Hippocampal formation (tissue), 2 donors: ENCODE measurements at regions not wholly inside any gene's neighbourhood (a gene's known extent, or its start where the extent isn't known, plus 50 kb on each side); places are given as distances from the start of the nearest gene placed in this dataset.

Experiments used
- DNase-seq, 2 donors: peaks; one replicate each; lab custom pipeline; 2025; lab: John Stamatoyannopoulos, UW

DNA sequence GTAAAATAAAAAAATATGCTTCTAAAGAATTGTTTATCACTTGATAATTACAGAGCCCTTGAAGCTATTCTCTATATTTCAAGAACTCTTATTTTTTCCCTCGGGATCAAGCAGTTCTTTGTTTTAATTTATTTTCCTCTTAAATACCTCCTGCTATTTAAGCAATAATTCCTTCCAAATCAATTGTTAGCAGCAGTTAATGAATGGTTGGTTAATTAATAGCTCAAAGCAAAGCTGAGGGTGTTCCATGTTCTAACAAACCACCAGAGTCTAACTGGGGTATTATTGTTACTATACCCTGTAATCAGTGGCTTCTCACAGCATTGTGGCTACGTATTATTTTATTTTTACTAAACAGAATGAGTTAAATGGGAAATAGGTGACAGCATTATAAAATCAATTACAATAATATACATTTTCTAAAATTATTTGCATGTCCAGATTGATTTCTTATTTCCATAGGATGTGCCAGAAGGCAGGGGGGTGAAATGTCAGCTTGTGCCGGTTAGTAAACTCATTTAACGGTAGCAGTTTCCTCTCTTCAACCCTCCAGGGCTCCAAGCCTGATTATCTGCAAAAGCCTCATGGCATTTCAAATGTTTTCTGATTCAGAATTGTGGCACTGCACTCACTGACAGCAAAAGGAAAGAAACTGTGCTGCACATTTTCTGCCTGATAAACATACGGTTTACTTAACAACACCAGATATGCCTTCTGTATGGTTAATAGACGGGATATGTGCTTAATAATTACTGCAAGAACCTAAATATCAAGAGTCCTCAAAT is 286.9 kb upstream of the EMCN start:
- DNase-seq, result no peak

DNA sequence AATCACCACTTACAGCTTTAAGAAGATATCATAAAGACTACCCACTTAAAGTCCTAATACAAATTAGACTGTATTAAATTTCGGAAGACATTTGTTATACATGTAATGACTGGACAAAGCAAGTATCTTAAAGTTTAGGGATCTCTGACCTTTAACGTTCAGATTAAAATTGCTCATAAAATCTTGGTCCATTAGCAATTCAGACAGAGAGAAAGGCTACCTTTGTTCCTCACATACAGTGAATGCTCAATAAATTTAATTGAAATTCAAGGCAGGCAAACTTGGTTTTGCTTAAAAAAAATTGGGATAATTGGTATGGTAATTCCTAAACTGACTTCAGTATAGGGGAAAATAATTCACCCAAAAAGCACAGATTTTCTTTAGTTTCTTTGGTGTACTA is 285.9 kb upstream of the EMCN start:
- DNase-seq, result no peak

DNA sequence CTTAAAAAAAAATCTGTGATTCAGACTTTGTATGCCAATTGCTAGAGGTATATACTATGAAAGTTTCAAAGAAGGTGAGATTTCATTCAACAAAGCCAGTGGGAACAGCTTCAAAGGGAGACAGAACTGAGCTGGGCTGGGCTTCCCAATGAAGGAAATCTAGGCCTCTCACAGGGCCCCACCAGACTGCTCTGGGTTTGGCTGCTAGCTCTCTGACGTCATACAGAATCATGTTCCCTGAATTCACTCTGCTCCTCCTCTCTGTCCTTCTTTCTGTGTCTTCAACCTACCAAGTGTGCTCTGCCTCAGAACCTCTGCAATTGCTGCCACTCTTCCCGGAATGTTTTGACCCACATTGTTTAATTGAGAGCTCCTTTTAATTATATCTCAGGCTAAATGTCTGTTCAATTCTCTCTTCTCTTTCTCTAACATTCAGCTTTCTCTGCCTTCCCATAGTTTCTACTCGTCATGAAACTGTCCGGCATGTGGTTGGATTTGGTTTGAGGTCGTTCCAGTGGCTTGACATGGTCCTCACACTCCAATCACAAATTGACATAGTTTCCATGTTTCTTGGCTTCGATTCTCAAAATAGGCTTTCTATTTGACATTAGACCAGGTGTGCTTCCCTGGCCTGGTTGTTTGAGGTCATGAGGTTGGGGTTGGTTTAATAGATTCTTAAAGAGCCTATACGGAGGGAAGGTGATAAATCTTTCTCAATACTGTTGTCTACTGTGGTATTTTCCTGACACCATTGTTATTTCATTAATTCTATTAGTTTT is 282.1 kb upstream of the EMCN start:
- DNase-seq, result no peak

DNA sequence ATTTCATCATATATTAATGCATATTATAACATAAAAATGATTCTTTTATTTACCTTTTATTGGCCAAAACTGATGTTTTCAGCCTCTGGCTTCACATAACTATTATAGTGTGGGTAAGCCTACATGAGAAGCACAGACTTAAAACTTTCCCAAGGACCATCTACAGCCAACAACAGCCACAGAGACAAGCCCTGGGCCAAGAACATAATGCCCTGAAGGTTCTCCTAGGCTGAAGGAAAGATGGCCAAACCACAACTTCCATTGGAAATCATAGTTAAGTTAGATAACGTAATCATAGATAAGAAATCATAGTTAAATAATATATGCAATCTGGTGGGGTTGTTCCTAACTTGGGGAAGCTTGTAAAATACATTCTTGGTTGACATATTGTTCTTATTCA is 280.0 kb upstream of the EMCN start:
- no peak for DNase-seq

DNA sequence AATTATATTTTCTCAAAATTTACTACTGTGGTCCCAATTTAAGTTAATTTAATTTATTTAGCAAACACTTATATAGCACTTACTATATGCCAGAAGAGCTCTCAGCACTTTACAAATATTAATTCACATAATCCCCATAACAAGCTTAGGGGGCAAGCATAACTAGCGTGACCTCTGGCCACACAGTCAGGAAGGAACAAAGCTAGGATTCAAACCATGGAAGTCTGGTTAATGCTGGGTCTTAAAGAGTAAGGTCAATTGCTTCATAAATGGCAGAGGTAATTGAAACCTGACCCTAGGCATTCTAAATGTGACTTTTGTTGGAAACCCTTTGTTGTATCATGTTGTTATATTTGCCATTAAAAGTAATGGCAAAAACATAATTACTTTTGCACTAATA is 279.5 kb upstream of the EMCN start:
- DNase-seq, result no peak

DNA sequence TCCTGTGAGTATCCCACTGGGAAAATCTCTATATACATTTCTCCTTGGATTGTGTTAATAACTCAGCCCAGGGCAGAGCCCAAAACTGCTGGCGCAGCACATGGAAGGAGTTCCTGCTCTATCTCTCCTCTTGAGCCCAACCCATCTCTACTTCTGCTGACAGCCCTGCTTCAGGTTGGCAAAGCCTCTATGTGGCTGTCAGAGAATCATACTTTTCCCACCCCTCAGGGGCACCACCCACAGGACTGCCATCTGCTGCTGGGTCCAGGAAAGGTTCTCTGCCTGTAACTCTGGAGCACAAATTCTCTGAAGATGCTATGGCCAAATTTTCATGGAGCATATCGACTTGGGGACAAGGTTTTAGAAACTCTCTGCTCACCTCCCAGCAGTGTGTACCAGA is 278.5 kb upstream of the EMCN start:
- DNase-seq, result no peak

DNA sequence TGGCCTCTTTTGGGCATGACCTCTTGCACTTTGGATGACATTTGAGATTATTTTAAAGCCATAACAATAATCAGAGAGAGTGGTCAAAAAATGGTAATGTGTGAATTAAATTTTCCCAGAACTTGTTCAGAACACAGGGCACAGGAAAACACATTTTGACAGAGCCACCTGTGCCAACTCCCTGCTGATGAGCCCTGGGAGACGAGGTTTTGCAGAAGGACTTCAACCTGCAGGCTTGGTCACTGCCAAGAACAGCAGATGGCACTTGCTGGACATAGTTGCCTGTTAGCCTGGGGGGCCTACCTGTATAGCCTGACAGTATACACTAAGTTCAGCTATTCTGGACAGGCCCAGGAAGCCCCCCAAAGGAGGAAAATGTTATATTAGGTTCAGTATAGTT is 277.8 kb upstream of the EMCN start:
- DNase-seq, result no peak

DNA sequence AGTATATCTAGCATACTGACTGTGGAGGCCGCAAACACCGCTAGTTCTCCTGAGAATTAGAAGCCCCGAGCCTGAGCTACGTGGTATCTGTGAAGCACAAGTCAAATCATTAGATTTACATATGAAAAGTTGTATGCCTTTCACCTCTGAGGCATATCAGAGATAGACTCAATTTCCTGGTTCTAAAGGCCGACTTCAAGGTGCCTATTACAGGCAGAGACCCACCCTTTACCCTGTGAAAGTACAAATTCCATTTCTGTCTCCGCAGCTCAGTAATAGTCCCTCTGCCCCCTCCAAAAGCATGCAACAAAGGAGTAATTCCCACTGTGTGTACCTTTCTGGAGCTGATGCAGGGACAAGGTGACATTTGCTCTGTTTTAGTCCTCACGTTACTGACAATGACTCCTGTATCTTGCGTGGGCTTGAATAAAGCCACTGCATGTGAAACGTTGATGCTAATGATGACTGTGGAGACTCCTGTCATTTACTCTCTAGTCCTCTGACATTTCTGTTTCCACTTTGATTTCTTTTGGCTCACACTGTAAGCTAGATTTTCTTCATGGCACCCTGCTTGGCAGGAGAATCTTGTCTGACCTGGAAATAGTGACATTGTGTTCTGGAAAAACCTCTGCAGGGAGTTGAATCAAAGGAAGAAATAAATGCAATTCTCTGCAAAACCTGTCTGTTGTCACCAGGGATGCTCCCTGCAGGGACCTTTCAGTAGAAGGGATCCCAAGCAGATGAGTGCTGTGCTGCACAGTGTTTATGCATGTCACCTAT is 273.2 kb upstream of the EMCN start:
- no peak for DNase-seq

DNA sequence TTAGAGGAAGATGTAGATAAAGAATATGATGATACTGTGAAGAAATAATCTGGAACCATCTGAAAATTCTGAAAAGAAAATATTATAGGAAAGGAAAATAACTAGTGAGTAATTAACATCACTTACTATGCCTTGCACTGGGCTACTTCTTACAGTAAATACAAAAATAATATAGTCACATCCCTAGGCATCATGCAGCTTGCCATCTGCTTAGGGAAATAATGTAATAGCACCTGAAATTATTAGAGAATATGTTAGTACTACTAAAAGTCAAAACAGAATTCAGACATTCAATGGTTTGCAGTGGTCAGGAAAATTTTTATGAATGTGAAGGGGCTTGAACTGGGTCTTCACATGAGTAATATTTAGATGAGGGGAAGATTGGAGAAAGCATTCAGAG is 272.2 kb upstream of the EMCN start:
- DNase-seq, result no peak

DNA sequence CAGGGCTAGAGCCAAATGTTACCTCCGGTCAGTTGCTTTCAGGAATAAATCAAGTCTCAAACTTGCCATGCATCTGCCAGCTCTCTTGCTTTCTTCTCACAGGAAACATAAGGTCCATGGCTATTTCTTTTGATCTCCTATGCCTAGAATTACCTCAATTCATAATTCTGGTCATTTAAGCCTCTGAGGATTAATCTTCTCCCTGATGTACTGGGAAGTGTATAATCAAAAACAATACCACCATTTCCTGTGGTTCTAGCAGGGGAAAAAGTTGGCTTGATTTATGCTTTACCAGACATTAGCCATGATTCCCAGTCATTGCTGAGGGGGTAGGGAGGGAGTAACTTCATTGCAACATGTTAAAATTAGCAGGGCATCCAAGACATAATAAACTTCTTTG is 268.7 kb upstream of the EMCN start:
- no peak for DNase-seq

DNA sequence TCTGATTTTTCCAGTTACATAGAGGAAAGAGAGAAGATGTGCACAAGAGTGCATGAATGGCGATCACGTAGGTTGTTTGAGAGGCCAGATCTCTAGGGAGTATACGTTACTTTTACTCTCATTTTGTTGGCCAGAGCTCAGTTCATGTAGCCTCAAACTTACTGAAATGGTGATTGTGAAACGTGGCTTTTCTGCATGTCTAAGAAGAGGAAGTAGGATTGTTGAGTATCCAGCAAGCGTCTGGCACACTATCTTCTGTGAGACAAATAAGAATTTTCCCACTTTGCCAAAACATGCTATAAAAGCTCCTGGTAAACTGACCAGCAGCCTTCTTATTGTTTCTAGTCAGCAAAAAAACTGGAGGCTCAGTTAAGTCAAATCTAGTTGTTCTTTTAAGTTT is 264.5 kb upstream of the EMCN start:
- no peak for DNase-seq

DNA sequence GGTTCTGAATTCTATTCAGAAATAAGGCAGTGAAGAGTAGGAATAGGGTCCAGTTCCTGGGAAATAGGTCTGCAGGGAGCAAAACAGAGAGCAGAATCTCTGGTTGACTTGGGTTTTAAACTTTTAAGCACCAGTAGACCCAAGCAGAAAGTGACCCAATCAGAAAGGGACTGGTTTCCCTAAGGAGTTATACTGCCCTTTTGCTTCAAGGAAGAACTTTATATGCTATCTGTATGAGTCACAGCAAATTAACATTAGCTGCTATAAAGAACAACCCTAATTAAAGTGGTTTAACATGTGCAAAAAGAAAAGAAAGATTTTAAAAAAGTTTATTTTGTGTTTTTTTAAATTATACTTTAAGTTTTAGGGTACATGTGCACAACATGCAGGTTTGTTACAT is 263.6 kb upstream of the EMCN start:
- DNase-seq, result no peak

DNA sequence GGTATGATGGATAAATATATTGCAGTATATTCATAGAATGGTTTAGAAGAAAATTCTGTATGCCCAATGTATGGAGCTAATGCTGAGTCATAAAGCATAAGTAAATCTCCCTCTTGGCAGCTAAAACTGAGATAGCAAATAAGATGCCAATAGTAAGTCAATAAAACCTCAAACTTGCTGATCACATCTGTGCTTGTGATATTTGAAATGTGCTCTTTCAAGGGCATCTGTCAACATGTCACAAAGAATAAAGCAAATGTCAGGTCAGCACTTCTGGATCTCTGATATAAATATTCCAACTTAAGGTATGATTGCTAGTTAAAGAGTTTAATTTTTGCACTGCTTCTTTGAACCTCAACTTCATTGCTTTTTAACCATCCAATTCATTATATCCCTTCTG is 262.3 kb upstream of the EMCN start:
- no peak for DNase-seq

DNA sequence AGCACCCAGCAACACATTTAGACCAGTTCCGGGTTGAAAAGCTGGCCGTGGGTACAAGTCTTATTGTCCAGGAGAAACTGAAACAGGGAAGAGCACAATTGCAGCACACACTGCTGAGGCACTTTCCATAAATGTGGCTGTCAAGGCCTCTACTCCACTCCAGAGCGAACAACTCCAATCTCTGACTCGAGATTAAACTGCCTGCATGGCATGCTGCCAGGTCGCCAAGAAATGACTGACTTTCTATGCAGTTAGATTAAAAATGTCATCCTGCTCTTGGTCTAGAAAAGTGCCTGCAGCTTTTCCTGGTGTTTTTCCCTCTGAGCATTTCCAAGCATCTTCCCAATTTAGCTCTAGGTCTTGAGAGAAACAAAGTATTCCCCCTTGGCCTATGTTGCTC is 260.6 kb upstream of the EMCN start:
- DNase-seq, result no peak

DNA sequence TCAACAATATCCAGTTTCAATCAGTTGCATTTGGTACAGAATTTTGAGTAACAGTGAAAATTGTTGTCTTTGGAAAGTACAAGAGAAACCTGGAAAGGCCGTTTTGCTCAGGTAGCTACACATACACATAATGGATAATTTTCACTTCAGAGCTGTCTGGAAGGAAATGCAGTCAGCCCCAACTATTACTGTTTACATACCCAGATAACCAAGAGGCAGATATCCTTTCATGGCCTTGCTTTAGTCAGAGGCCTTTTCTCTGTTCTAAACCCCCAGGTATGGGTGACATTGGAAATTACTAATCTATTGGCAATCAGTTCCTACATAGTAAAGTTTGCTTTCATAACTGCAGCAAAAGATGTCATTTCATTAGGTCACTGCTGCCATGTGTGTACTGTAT is 244.9 kb upstream of the EMCN start:
- DNase-seq, result no peak

DNA sequence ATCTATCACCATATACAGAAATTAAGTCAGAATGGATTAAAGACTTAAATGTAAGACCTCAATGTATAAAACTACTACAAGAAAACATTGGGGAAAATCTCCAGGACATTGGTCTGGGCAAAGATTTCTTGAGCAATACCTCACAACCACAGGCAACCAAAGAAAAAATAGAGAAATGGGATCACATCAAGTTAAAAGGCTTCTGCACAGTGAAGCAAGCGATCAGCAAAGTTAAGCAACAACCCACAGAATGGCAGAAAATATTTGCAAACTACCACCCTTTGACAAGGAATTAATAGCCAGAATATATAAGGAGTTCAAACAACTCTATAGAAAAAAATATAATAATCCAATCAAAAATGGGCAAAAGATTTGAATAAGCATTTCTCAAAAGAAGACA is 236.9 kb upstream of the EMCN start:
- DNase-seq, result no peak

DNA sequence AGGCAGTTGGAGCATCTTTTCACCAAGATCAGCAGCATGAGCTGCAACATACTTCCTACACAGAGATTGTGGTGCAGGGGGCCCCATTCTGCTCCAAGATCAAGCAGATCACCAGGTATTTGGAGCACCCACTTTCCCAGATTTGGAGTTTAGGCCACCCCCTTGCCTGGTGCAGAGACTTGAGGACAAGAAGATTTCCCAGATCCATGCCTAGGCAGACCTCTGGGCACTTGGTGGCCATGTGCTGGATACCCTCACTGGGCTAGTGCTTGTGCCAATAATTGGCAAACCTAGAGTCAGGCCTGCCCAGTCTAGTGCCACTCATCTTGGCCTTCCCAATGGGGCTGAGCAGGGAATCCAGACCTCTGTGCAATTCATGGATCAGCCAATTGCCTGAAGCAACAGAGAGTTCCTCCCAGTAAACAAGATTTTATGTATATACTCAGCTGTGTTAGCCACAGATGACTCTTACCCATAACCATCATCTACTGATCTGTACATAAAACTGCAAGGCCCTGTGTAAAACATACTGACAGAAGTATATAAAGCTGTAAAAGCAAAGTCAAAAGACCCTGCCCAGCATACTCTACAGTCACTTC is 228.4 kb upstream of the EMCN start:
- DNase-seq, result no peak

DNA sequence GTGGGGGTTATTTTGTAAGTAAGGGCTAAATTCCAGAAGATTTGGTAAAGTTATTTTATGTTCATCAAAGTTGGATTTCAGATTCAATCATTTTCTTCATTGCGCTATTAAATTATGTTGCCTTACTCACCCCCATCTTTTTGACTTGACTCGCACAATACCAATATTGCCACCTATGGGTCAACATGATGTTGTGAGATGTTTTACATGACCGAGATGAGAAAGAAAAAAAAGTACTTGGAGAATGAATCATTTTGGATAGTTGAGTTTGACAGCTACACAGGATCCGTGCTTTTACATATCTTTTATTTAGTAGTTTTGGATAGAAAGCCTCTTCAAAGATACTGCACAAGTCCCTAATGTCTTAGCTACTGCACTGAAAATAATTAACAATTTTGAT is 224.2 kb upstream of the EMCN start:
- DNase-seq, result no peak

DNA sequence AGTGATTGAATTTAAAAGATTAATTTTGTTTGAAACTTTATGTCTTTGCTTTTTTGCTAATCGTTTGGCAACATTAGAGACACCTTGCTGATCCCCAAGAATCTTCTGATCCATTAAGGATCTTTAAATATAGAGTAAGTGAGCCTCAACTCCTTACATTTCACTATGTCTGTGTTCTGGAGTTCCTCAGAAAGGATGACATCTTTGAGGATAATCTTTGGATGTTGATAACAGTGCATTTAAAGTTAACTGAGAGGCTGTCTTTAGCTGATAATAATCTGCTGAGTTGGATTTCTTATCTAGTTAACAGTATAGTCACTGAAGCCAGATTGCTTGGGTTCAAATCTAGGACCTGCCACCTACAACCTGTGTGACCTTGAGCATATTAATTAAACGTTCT is 221.6 kb upstream of the EMCN start:
- no peak for DNase-seq

DNA sequence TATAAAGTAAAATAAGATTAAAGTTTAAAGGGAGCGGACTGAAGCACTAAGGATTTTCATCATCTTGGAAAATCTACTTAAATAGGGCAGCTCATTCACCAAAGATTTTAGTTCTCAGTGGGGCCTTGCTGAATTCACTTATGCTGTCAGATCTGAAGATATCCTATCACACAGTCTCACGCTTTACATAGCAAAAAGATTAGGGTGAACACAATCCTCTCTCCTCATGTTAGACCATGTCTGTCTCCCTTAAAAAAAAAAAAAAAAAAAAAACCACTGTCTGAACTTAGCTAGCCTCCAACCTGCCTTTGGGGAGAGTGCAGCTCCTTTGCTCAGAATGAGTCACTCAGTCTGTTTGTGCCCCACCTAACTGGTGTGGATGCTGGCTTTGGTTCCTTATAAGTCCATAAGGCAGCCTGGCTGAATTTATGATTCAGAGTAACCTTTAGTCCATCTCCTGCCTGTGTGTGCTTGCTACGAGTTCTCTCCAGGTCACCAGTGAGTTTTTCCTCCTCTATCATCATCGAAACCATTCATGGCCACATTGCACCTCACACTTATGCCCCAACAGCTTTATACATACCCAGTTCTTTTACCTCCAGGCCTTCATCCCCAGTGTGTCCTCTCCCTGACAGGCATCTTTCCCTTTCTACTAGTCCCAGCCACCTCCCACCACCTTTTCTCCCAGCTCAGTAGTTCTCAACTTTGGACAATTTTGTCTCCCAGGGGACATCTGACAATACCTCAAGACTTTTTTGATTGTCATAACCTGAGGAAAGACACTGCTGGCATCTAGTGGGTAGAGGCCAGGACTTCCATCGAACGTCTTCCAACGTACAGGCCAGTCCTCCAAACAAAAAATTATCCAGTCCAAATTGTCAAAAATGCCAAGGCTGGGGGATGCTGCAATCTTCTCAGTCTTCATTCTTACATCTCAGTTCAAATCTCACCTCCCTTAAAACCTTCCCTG is 220.7 kb upstream of the EMCN start:
- DNase-seq, result no peak
